IMR-90 (cell line): ENCODE measurements at regions not wholly inside any gene's neighbourhood (a gene's known extent, or its start where the extent isn't known, plus 50 kb on each side); places are given as distances from the start of the nearest gene placed in this dataset.

Experiments
- ATAC-seq: fragments of 200-7000 bp; cut with Tn5 transposase; 2 replicates; pipeline ENCODE4 v1.9.1; 2020; ENCODE audit warnings: low read depth, mild to moderate bottlenecking, moderate library complexity
- BruUV-seq: library from RNA; stranded (reverse); fragments of 400-500 nt; replicated peaks from 2 replicates; lab custom pipeline; 2021; lab: Mats Ljungman, UMichigan
- CTCF ChIA-PET: fragments of 300-600 bp; formaldehyde crosslinking; extraction: SDS; loops from one replicate; lab custom pipeline; 2021; ENCODE audit warnings: antibody characterized with exemption; lab: Yijun Ruan, JAX
- POLR2A ChIA-PET: fragments of 300-600 bp; sonication (Branson Sonifier 250); formaldehyde crosslinking; loops from one replicate; lab custom pipeline; 2022; ENCODE audit warnings: antibody characterized with exemption; ENCODE audit not compliant: unreplicated experiment; lab: Charles Lee
- DNase-seq: peaks from one replicate; pipeline ENCODE4 v3.0.0; 2013
- H2AFZ ChIP-seq: replicated peaks from 2 replicates; pipeline ENCODE3; 2013; ENCODE audit warnings: low read length, mild to moderate bottlenecking; ENCODE audit not compliant: poor library complexity
- H2AK5ac ChIP-seq: 2 replicates; pipeline ENCODE4 v1.6.1; 2013; ENCODE audit warnings: low read depth, low read length, inconsistent platforms
- H2AK9ac ChIP-seq: replicated peaks from 2 replicates; pipeline ENCODE3; 2013; ENCODE audit warnings: mild to moderate bottlenecking, low read depth, low read length, moderate library complexity; ENCODE audit not compliant: poor library complexity
- H2BK120ac ChIP-seq: 2 replicates; pipeline ENCODE4 v1.6.1; 2013; ENCODE audit warnings: low read depth, low read length, inconsistent platforms
- H2BK15ac ChIP-seq: 3 replicates; pipeline ENCODE4 v1.6.1; 2013; ENCODE audit warnings: low read depth, low read length, inconsistent platforms
- H2BK20ac ChIP-seq: 2 replicates; pipeline ENCODE4 v1.6.1; 2013; ENCODE audit warnings: low read depth, mild to moderate bottlenecking, inconsistent platforms, low read length, moderate library complexity
- H2BK5ac ChIP-seq: 2 replicates; pipeline ENCODE4 v1.6.1; 2013; ENCODE audit warnings: mild to moderate bottlenecking, low read depth, low read length, inconsistent platforms; ENCODE audit not compliant: poor library complexity, severe bottlenecking
- H3K14ac ChIP-seq: replicated peaks from 2 replicates; pipeline ENCODE4 v1.6.1; 2013; ENCODE audit warnings: low read depth, low read length, inconsistent platforms
- H3K18ac ChIP-seq: 2 replicates; pipeline ENCODE4 v1.6.1; 2013; ENCODE audit warnings: low read depth, low read length, control low read depth
- H3K23ac ChIP-seq: 2 replicates; pipeline ENCODE4 v1.6.1; 2013; ENCODE audit warnings: low read depth, low read length, inconsistent platforms
- H3K27ac ChIP-seq: 2 replicates; pipeline ENCODE4 v1.5.1; 2013; ENCODE audit warnings: mild to moderate bottlenecking, control low read depth, low read length; ENCODE audit not compliant: insufficient read depth
- H3K27me3 ChIP-seq: 2 replicates; pipeline ENCODE4 v1.6.1; 2013; ENCODE audit warnings: low read length; ENCODE audit not compliant: control insufficient read depth, insufficient read depth
- H3K36me3 ChIP-seq: 2 replicates; pipeline ENCODE4 v1.6.1; 2013; ENCODE audit warnings: low read length, mixed read lengths; ENCODE audit not compliant: control insufficient read depth, insufficient read depth
- H3K4ac ChIP-seq: 2 replicates; pipeline ENCODE4 v1.6.1; 2013; ENCODE audit warnings: low read depth, low read length, inconsistent platforms
- H3K4me1 ChIP-seq: 2 replicates; pipeline ENCODE4 v1.6.1; 2013; ENCODE audit warnings: low read length, mixed read lengths; ENCODE audit not compliant: control insufficient read depth, insufficient read depth
- H3K4me2 ChIP-seq: 2 replicates; pipeline ENCODE4 v1.6.1; 2013; ENCODE audit warnings: low read depth, mild to moderate bottlenecking, control low read depth, low read length, moderate library complexity
- H3K4me3 ChIP-seq: 2 replicates; pipeline ENCODE4 v1.5.1; 2013; ENCODE audit warnings: low read depth, mild to moderate bottlenecking, control low read depth, low read length, moderate library complexity; ENCODE audit not compliant: insufficient read depth
- H3K56ac ChIP-seq: 2 replicates; pipeline ENCODE4 v1.6.1; 2013; ENCODE audit warnings: low read length, inconsistent platforms; ENCODE audit not compliant: insufficient read depth; ENCODE audit errors: extremely low read depth
- H3K79me1 ChIP-seq, 2 experiments: 2 replicates each; pipeline ENCODE4 v1.6.1; 2013; ENCODE audit warnings: low read length in 2 of 2, inconsistent platforms in 1 of 2, low read depth in 1 of 2
- H3K9ac ChIP-seq: 2 replicates; pipeline ENCODE4 v1.6.1; 2013; ENCODE audit warnings: low read depth, low read length, control low read depth
- H3K9me1 ChIP-seq: 2 replicates; pipeline ENCODE4 v1.6.1; 2013; ENCODE audit warnings: low read length, inconsistent platforms; ENCODE audit not compliant: insufficient read depth
- H3K9me3 ChIP-seq: 2 replicates; pipeline ENCODE4 v1.6.1; 2013; ENCODE audit warnings: low read length; ENCODE audit not compliant: control insufficient read depth, insufficient read depth
- H4K20me1 ChIP-seq: 2 replicates; pipeline ENCODE4 v1.6.1; 2013; ENCODE audit warnings: low read length, inconsistent platforms; ENCODE audit not compliant: insufficient read depth
- H4K5ac ChIP-seq: 2 replicates; pipeline ENCODE4 v1.6.1; 2013; ENCODE audit warnings: mild to moderate bottlenecking, low read depth, low read length, control low read depth
- H4K8ac ChIP-seq, 2 experiments: 2 replicates each; pipeline ENCODE4 v1.6.1; 2013; ENCODE audit warnings: low read depth in 2 of 2, low read length in 2 of 2, control low read depth in 1 of 2, inconsistent platforms in 1 of 2
- H4K91ac ChIP-seq: 2 replicates; pipeline ENCODE4 v1.6.1; 2013; ENCODE audit warnings: low read depth, low read length, inconsistent platforms; ENCODE audit not compliant: insufficient read depth
- BHLHE40 ChIP-seq: fragments of 150-350 bp; IDR thresholded peaks from 2 replicates; pipeline ENCODE4 v1.6.1; 2016; ENCODE audit warnings: mild to moderate bottlenecking, low read depth, low read length
- CEBPB ChIP-seq: IDR thresholded peaks from 2 replicates; pipeline ENCODE4 v1.6.1; 2012; ENCODE audit warnings: low read depth, low read length, improper control_type of control experiment
- CHD1 ChIP-seq: IDR thresholded peaks from 2 replicates; pipeline ENCODE4 v1.6.1; 2012; ENCODE audit warnings: low read depth, low read length, improper control_type of control experiment
- CTCF ChIP-seq: conservative IDR thresholded peaks from 2 replicates; pipeline ENCODE4 v1.5.1; 2012; ENCODE audit warnings: mild to moderate bottlenecking, low read depth, low read length, improper control_type of control experiment
- ELK1 ChIP-seq: fragments of 150-350 bp; IDR thresholded peaks from 2 replicates; pipeline ENCODE4 v1.6.1; 2016; ENCODE audit warnings: low read depth, mild to moderate bottlenecking, low read length, moderate library complexity, borderline replicate concordance
- FOS ChIP-seq: fragments of 150-350 bp; IDR thresholded peaks from 2 replicates; pipeline ENCODE4 v1.6.1; 2016; ENCODE audit warnings: low read depth, low read length
- MAFK ChIP-seq: IDR thresholded peaks from 2 replicates; pipeline ENCODE4 v1.6.1; 2012; ENCODE audit warnings: low read depth, low read length, improper control_type of control experiment
- MAZ ChIP-seq: IDR thresholded peaks from 2 replicates; pipeline ENCODE4 v1.6.1; 2012; ENCODE audit warnings: low read depth, mild to moderate bottlenecking, low read length, improper control_type of control experiment, moderate library complexity, borderline replicate concordance
- MXI1 ChIP-seq: IDR thresholded peaks from 2 replicates; pipeline ENCODE4 v1.6.1; 2012; ENCODE audit warnings: low read depth, mild to moderate bottlenecking, low read length, moderate library complexity, borderline replicate concordance
- NFE2L2 ChIP-seq: fragments of 150-350 bp; IDR thresholded peaks from 2 replicates; pipeline ENCODE4 v1.6.1; 2016; ENCODE audit warnings: low read depth, mild to moderate bottlenecking, low read length
- POLR2A ChIP-seq: IDR thresholded peaks from 2 replicates; pipeline ENCODE4 v1.6.1; 2012; ENCODE audit warnings: mild to moderate bottlenecking, low read depth, low read length
- RAD21 ChIP-seq: IDR thresholded peaks from 2 replicates; pipeline ENCODE4 v1.6.1; 2012; ENCODE audit warnings: low read length, improper control_type of control experiment
- RCOR1 ChIP-seq: IDR thresholded peaks from 2 replicates; pipeline ENCODE4 v1.6.1; 2012; ENCODE audit warnings: mild to moderate bottlenecking, low read length, improper control_type of control experiment; ENCODE audit not compliant: insufficient replicate concordance
- RFX5 ChIP-seq: IDR thresholded peaks from 2 replicates; pipeline ENCODE4 v1.8.0; 2012; ENCODE audit warnings: low read depth, mild to moderate bottlenecking, low read length, moderate library complexity
- SMC3 ChIP-seq: fragments of 150-350 bp; IDR thresholded peaks from 2 replicates; pipeline ENCODE4 v1.6.1; 2016; ENCODE audit warnings: low read depth, mild to moderate bottlenecking, antibody characterized with exemption, low read length, moderate library complexity
- USF2 ChIP-seq: fragments of 150-350 bp; IDR thresholded peaks from 2 replicates; pipeline ENCODE4 v1.6.1; 2017; ENCODE audit warnings: mild to moderate bottlenecking, antibody characterized with exemption, low read length, low read depth
- dilution Hi-C: fragments of 300-500 bp; cut with HindIII; formaldehyde crosslinking; loops from one replicate; pipeline ENCODE4 v1.14.3; 2018; ENCODE audit warnings: low sequenced_read_pairs; ENCODE audit not compliant: unreplicated experiment
- in situ Hi-C: fragments of 300-500 bp; cut with MboI; formaldehyde crosslinking; loops from 3 replicates; pipeline ENCODE4 v1.14.3; 2019; ENCODE audit warnings: low sequenced_read_pairs, inconsistent platforms, mixed read lengths
- intact Hi-C: fragments of 100-400 bp; cut with micrococcal nuclease; formaldehyde crosslinking; loops from 2 replicates; pipeline ENCODE4 v1.10.0; 2022

- no peak overlapping the region for H4K91ac ChIP-seq
- H3K23ac ChIP-seq: no peak overlapping the region
- H3K9me3 ChIP-seq: peaks cover 2% of the 10 kb centered on the region
- CTCF ChIA-PET: no interaction called here
- no peak overlapping the region for H2AK5ac ChIP-seq
- intact Hi-C loops: no loop called here
- H3K4me2 ChIP-seq: no peak overlapping the region
- no peak overlapping the region for H3K14ac ChIP-seq
- no peak overlapping the region for H2AK9ac ChIP-seq
- H3K4ac ChIP-seq: no peak overlapping the region
- no peaks in the 10 kb centered on the region for H3K36me3 ChIP-seq
- BruUV-seq: no TSS peak
- DNase-seq: no peak
- H3K9ac ChIP-seq: no peak overlapping the region
- no peak for ATAC-seq
- H2BK120ac ChIP-seq: no peak overlapping the region
- in situ Hi-C loops: no loop called here
- dilution Hi-C loops: no loop called here
- H2BK15ac ChIP-seq: no peak overlapping the region
- H3K56ac ChIP-seq: no peak overlapping the region
- no peak overlapping the region for H4K5ac ChIP-seq
- POLR2A ChIA-PET: no interaction called here
- no peak overlapping the region for H2BK5ac ChIP-seq
- no peaks in the 10 kb centered on the region for H3K9me1 ChIP-seq
- no peak overlapping the region for H2AFZ ChIP-seq
- H2BK20ac ChIP-seq: no peak overlapping the region
- H3K4me3 ChIP-seq: no peak overlapping the region
- no peak overlapping the region for H3K18ac ChIP-seq
- TF ChIP-seq SMC3 (no peak), NFE2L2 (no peak), BHLHE40 (no peak), MAZ (no peak), RFX5 (no peak), RCOR1 (no peak), MXI1 (no peak), MAFK (no peak), RAD21 (no peak), CHD1 (no peak), CEBPB (no peak), USF2 (no peak), FOS (no peak), POLR2A (no peak), ELK1 (no peak), CTCF (no peak)
- no peaks in the 10 kb centered on the region for H3K79me1 ChIP-seq
- no peaks in the 10 kb centered on the region for H3K4me1 ChIP-seq
- H3K27ac ChIP-seq: no peak overlapping the region
- H3K27me3 ChIP-seq: no peaks in the 10 kb centered on the region
- no peaks in the 10 kb centered on the region for H4K20me1 ChIP-seq
- no peak overlapping the region for H4K8ac ChIP-seq
Measured at GRCh38 chr3:40817017-40817416, 292.3 kb downstream of the ZNF621 start.
